ENCODE measurements at regions not wholly inside any gene's neighbourhood (a gene's known extent, or its start where the extent isn't known, plus 50 kb on each side); places are given as distances from the start of the nearest gene placed in this dataset.

- TF ChIP-seq CTCF (optimal IDR thresholded peaks at IDR 0.05 in 1 of 3, IDR thresholded peaks at IDR 0.05 in 1 of 3, conservative IDR thresholded peaks at IDR 0.05 in 1 of 3; ENCODE audit: extremely low read depth in 1 of 3, insufficient read depth in 2 of 3, low read length in 3 of 3): no peak
- no peak for TF ChIP-seq EZH2 (IDR thresholded peaks at IDR 0.05; ENCODE audit: low read length)
These were observed 67.9 kb upstream of the BMP5 start for GRCh38 chr6:55943329-55943728.

Data from keratinocyte (primary cell).